Activated CD4-positive, alpha-beta memory T cell treated with anti-CD3 and anti-CD28 coated beads for 36 hours (primary cell): ENCODE measurements at regions not wholly inside any gene's neighbourhood (a gene's known extent, or its start where the extent isn't known, plus 50 kb on each side); places are given as distances from the start of the nearest gene placed in this dataset.
"Not testable (repeated sequence)": the region's sequence is repeated elsewhere in the genome, so short reads cannot be mapped to it uniquely, and the experiment has no call there.

Source experiments
- CTCF ChIA-PET: fragments of 350-600 bp; sonication (Branson Sonifier 250); formaldehyde crosslinking; loops from one replicate; lab custom pipeline; 2021; ENCODE audit warnings: antibody characterized with exemption, inconsistent platforms; lab: Charles Lee
- POLR2A ChIA-PET: fragments of 350-600 bp; sonication (Branson Sonifier 250); formaldehyde crosslinking; loops from one replicate; lab custom pipeline; 2021; ENCODE audit warnings: antibody characterized with exemption; lab: Charles Lee
- DNase-seq: peaks from one replicate; pipeline ENCODE4 v3.0.0-alpha.2; 2020
- H3K27ac Mint-ChIP-seq: one replicate; pipeline ENCODE4 v1.8.0; 2021; ENCODE audit warnings: mixed read lengths
- H3K27me3 Mint-ChIP-seq: one replicate; pipeline ENCODE4 v1.8.0; 2021; ENCODE audit warnings: mixed read lengths
- H3K36me3 Mint-ChIP-seq: one replicate; pipeline ENCODE4 v1.8.0; 2021; ENCODE audit warnings: mixed read lengths
- H3K4me1 Mint-ChIP-seq: one replicate; pipeline ENCODE4 v1.8.0; 2021; ENCODE audit warnings: low read depth, mixed read lengths
- H3K4me3 Mint-ChIP-seq: one replicate; pipeline ENCODE4 v1.8.0; 2021; ENCODE audit warnings: mild to moderate bottlenecking, mixed read lengths
- H3K9me3 Mint-ChIP-seq: one replicate; pipeline ENCODE4 v1.8.0; 2021; ENCODE audit warnings: mixed read lengths
- intact Hi-C: fragments of 100-400 bp; cut with micrococcal nuclease; formaldehyde crosslinking; loops from one replicate; pipeline ENCODE4 v1.15.1; 2023

DNA sequence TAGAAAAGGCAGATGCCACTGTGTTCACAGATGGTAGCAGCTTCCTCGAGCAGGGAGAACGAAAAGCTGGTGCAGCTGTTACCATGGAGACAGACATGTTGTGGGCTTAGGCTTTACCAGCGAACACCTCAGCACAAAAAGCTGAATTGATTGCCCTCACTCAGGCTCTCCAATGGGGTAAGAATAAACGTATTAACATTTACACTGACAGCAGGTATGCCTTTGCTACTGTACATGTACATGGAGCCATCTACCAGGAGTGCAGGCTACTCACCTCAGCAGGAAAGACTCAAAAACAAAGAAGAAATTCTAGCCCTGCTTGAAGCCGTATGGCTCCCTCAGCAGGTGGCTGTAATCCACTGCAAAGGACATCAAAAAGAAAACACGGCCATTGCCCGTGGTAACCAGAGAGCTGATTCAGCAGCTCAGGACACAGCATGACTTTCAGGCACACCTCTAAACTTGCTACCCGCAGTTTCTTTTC, 197.7 kb downstream of the ZNF737 start:
- Mint-ChIP-seq H3K27me3 (peaks cover 4% of the 10 kb centered on the region), H3K27ac (no peak overlapping the region), H3K4me1 (no peaks in the 10 kb centered on the region), H3K4me3 (no peak overlapping the region), H3K9me3 (no peaks in the 10 kb centered on the region), H3K36me3 (no peaks in the 10 kb centered on the region)
- POLR2A ChIA-PET: no interaction called here
- peak; percentile 14 for DNase-seq
- CTCF ChIA-PET: no interaction called here
- intact Hi-C loops: no loop called here

DNA sequence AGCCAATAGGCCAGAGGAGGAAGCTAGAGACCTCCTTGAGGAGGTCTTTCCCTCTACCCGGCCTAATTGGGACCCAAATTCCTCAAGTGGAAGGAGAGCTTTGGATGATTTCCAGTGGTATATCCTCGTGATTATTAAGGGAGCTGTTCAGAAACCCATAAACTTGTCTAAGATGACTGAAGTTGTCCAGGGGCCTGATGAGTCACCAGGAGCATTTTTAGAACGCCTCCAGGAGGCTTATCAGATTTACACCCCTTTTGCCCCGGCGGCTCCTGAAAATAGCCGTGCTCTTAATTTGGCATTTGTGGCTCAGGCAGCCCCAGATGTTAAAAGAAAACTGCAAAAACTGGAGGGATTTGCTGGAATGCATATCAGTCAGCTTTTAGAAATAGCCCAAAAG, 198.1 kb downstream of the ZNF486 start:
- intact Hi-C loops: no loop called here
- CTCF ChIA-PET: no interaction called here
- H3K4me1 Mint-ChIP-seq: peaks cover 3% of the 10 kb centered on the region
- H3K36me3 Mint-ChIP-seq: no peaks in the 10 kb centered on the region
- H3K9me3 Mint-ChIP-seq: no peaks in the 10 kb centered on the region
- DNase-seq: no peak
- H3K27ac Mint-ChIP-seq: no peak overlapping the region
- peaks cover 4% of the 10 kb centered on the region for H3K27me3 Mint-ChIP-seq
- H3K4me3 Mint-ChIP-seq: no peak overlapping the region
- POLR2A ChIA-PET: no interaction called here

DNA sequence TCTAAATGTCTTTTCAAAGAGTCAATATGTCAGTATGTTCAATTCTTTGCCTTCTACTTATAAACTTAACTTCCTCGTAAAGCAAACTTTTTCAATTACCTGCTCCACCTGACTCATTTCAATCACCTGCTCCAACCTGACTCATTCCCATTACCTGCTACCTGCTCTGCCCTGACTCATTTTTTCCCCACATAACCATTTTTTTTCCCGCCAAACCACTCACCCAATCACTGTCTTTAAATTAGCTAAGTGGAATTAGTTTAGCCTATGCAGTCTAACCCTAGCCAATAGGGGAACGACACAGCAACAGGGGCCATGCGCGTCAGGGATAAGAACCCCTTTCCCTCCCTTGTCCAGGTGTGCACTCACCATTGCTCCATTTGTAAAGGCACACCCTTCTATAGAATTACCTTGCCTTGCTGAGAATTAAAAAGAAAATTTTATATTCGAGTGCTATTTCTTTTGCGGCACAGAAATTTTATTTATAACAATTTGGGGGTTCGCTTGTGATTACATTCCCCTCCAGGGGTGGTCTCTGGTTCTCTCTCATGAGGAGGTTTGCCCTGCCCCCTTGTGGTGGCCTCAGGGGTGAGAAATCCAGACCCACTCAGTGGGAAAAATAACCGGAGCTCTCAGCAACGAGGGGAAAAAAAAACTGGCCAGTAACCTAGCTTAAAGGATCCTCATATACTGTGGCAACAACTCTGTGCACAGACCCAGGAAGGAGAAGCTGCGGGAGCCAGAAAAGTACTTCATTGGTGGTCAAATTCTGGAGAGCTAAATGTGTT, 193.1 kb downstream of the ZNF486 start:
- Mint-ChIP-seq H3K27ac (no peak overlapping the region), H3K27me3 (no peaks in the 10 kb centered on the region), H3K4me3 (no peak overlapping the region), H3K9me3 (peaks cover 15% of the 10 kb centered on the region), H3K4me1 (peaks cover 8% of the 10 kb centered on the region), H3K36me3 (no peaks in the 10 kb centered on the region)
- intact Hi-C loops: no loop called here
- ChIA-PET CTCF (interaction anchor here (0.6 to 1.4 kb wide), 4 partner anchors 112 to 359 kb away, joined by 3 read pairs; no protein-coding TSS in a partner anchor), POLR2A (no interaction called here)
- DNase-seq: peak; percentile 11

DNA sequence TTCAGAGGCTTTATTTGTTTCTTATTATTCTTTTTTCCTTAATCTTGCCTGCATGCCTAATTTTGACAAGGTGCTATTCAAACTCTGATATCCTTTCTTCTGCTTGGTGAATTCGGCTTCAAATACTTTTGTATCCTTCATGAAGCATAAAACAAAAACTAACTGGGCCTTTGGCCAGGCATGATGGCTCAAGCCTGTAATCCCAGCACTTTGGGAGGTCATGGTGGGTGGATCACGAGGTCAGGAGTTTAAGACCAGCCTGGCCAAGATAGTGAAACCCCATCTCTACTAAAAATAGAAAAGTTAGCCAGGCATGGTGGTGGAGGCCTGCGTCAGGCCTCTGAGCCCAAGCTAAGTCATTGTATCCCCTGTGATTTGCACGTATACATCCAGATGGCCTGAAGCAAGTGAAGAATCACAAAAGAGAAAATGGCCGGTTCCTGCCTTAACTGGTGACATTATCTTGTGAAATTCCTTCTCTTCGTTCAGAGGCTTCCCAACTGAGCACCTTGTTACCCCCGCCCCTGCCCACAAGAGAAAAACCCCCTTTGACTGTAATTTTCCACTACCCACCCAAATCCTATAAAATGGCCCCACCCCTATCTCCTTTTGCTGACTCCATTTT, 191.9 kb downstream of the ZNF486 start:
- H3K4me3 Mint-ChIP-seq, DNase-seq, H3K4me1 Mint-ChIP-seq, POLR2A ChIA-PET, H3K27me3 Mint-ChIP-seq, intact Hi-C loops, H3K27ac Mint-ChIP-seq, H3K36me3 Mint-ChIP-seq, CTCF ChIA-PET: not testable (repeated sequence)
- peaks cover 16% of the 10 kb centered on the region for H3K9me3 Mint-ChIP-seq

DNA sequence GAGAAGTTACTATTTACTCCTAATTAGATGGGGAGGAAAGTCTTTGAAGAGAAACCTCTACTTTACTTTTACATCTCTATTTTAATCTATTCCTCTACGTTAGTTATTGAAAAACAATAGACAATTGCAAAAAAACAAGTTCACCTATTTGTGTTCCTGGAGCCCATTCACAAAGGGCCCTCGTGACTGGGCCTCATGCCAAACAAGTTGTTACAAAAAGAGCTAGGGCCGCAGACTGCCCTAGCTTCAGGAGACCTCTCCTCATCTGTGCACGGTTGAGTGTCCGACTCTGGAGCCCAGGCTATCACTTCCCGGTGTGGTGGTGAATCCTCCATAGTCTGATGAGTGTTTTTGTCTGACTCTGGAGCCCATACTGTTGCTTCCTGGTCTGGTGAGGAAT, 190.9 kb downstream of the ZNF486 start:
- Mint-ChIP-seq H3K36me3 (no peaks in the 10 kb centered on the region), H3K9me3 (peaks cover 16% of the 10 kb centered on the region), H3K27ac (no peak overlapping the region), H3K27me3 (no peaks in the 10 kb centered on the region), H3K4me3 (no peak overlapping the region), H3K4me1 (peaks cover 8% of the 10 kb centered on the region)
- ChIA-PET CTCF (no interaction called here), POLR2A (no interaction called here)
- intact Hi-C loops: no loop called here
- no peak for DNase-seq

DNA sequence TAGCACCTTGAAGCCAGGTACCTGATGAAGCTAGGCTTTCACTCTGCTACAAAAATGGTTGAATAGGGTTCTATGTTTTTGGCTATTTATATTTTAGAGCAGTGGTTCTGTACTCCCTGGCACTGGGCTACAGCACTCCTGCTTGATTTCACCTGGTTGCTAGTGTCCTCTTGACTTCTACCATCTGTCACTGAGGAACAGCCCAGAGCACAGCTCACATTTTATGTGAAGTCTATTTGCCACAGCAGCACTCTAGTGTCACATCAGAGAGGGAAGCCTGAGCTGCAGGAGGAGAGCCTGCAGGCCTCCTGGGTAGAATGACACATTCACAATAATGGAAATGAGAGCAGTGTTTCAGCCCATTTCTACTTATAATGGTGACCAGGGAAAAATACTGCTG, 184.2 kb downstream of the ZNF486 start:
- Mint-ChIP-seq H3K36me3 (no peaks in the 10 kb centered on the region), H3K4me3 (no peak overlapping the region), H3K9me3 (peaks cover 5% of the 10 kb centered on the region), H3K4me1 (no peaks in the 10 kb centered on the region), H3K27ac (no peak overlapping the region), H3K27me3 (no peaks in the 10 kb centered on the region)
- ChIA-PET CTCF (no interaction called here), POLR2A (no interaction called here)
- intact Hi-C loops: no loop called here
- DNase-seq: no peak

DNA sequence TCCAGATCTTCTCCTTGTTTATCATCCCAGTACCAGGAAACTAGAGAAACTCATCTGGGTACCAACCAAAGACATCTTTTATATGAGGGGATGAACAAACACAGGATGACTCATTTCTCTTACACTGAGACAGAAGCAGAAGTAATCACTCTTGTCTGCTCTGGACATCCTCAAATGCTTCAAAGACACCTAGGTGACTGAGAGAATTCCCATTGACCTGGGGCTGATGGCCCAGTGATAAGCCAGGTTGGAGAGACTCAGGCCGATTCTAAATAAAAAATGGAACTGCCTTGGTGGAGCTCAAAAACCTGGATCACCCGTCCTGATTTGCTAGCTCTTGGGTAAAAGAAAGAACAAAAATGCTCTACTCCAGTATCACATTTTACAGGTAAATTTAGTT, 182.2 kb downstream of the ZNF486 start:
- DNase-seq: no peak
- intact Hi-C loops: no loop called here
- no peak overlapping the region for H3K27ac Mint-ChIP-seq
- H3K36me3 Mint-ChIP-seq: no peaks in the 10 kb centered on the region
- POLR2A ChIA-PET: no interaction called here
- no peaks in the 10 kb centered on the region for H3K9me3 Mint-ChIP-seq
- H3K27me3 Mint-ChIP-seq: no peaks in the 10 kb centered on the region
- no peaks in the 10 kb centered on the region for H3K4me1 Mint-ChIP-seq
- no peak overlapping the region for H3K4me3 Mint-ChIP-seq
- CTCF ChIA-PET: no interaction called here

DNA sequence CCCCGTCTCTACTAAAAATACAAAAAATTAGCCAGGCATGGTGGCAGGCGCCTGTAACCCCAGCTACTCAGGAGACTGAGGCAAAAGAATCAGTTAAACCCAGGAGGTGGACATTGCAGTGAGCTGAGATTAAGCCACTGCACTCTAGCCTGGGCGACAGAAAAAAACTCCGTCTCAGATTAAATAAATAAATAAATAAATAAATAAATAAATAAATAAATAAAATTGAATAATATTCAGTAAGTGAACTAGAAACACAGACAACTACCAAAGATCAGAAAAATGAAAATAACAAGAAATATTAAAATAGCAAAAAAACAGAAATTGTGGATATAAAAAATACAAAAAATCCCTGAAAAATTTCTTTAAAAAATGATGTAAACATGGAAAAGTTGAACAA, 172.4 kb downstream of the ZNF486 start:
- intact Hi-C loops: no loop called here
- no peak for DNase-seq
- POLR2A ChIA-PET: no interaction called here
- Mint-ChIP-seq H3K4me3 (no peak overlapping the region), H3K9me3 (no peaks in the 10 kb centered on the region), H3K4me1 (no peaks in the 10 kb centered on the region), H3K27me3 (no peaks in the 10 kb centered on the region), H3K27ac (no peak overlapping the region), H3K36me3 (no peaks in the 10 kb centered on the region)
- CTCF ChIA-PET: no interaction called here

DNA sequence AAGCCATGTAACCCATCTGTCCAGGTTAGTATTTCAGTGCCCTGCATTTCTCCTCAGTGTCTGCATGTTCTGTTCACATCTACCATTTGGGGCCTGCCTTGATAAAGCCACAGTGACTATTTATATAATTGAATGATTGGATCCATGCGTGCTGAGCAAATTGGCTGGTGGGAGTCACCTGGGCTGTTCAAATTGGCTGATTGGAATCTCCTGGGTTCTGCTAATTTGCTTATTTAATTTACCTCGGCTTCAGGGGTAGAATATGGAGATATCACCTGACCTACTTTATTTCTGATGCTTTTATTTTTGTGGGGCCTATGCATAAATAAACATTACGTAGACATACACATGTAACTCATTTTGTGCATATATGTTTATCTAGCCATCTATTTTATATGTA, 167.7 kb downstream of the ZNF486 start:
- no peak for DNase-seq
- no peaks in the 10 kb centered on the region for H3K4me1 Mint-ChIP-seq
- no peaks in the 10 kb centered on the region for H3K9me3 Mint-ChIP-seq
- intact Hi-C loops: no loop called here
- no peak overlapping the region for H3K27ac Mint-ChIP-seq
- no peak overlapping the region for H3K4me3 Mint-ChIP-seq
- no peaks in the 10 kb centered on the region for H3K27me3 Mint-ChIP-seq
- H3K36me3 Mint-ChIP-seq: no peaks in the 10 kb centered on the region
- POLR2A ChIA-PET: no interaction called here
- CTCF ChIA-PET: no interaction called here

DNA sequence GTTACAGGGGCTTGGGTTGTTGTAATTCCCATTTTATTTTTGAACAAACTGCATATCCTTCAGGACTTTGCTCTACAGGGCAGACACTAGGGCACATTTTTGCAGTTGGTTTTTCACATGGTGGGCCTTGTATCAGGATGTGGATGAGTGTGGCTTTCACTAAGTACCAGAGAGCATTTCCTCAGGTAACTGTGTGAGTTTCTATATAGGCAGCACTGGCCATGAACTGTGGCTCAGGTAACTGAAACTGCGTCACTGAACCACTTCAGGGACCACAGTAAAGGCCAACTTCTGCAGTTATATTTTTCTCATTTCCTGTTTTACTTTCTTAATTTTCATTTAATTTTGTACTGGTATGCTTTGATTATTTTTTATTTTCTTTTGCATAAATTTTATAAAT, 166.5 kb downstream of the ZNF486 start:
- Mint-ChIP-seq H3K9me3 (no peaks in the 10 kb centered on the region), H3K36me3 (no peaks in the 10 kb centered on the region), H3K27me3 (no peaks in the 10 kb centered on the region), H3K4me3 (no peak overlapping the region), H3K4me1 (no peaks in the 10 kb centered on the region), H3K27ac (no peak overlapping the region)
- intact Hi-C loops: no loop called here
- no peak for DNase-seq
- CTCF ChIA-PET: interaction anchor here (1.0 kb wide), 1 partner anchor 11 kb away, joined by 3 read pairs; no protein-coding TSS in a partner anchor
- POLR2A ChIA-PET: no interaction called here

DNA sequence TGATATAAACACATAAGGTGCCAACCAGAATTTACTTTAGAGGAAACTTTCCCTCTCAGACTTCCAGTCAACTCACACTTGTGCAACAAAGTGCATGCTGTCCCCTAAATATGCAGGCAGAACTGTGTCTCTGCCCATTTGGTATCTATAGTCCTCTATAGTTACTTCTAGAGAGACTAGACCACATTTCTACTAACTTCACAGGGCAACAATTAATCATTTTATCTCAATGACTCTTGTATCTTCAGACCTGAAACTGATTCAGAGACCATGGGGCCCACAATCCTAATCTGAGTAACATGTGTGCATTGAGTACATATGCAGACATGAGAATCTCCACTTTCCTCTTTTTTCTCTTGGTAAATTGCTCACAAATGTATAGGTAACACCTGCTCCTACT, 158.1 kb downstream of the ZNF486 start:
- Mint-ChIP-seq H3K9me3 (no peaks in the 10 kb centered on the region), H3K36me3 (no peaks in the 10 kb centered on the region), H3K27me3 (no peaks in the 10 kb centered on the region), H3K4me3 (no peak overlapping the region), H3K27ac (no peak overlapping the region), H3K4me1 (peaks cover 8% of the 10 kb centered on the region)
- intact Hi-C loops: no loop called here
- peak; percentile 21 for DNase-seq
- POLR2A ChIA-PET: no interaction called here
- CTCF ChIA-PET: no interaction called here

DNA sequence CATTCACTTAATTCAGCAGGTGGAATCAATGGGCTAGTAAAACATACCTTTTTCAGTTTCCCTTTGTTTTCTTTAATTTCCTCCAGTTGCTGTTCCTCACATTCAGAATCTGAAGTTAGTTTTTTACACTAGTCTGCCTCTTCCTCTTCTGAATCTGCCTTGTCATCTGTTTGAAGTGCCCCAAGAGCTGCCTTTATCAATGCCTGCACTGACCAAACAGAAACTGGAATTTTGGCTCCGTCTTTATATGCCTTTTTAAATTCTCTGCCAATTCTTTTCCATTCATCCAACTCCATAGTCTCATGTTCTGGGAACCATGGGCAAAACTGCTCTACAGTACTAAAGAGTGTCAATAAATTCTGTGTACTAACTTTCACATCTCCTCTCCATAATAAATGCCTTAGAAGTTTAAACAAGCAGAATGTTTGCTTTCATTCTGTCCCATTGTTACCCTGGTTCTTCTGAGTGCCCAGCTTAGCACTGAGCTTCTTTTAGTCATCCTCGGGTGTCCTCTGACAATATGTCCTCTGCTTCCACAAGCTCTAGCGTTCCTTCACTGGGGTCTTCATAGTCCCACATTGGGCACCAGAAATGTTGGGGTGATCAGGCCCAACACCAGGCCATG, 154.2 kb downstream of the ZNF486 start:
- ChIA-PET CTCF (no interaction called here), POLR2A (no interaction called here)
- H3K27ac Mint-ChIP-seq: no peak overlapping the region
- no peak overlapping the region for H3K4me3 Mint-ChIP-seq
- intact Hi-C loops: no loop called here
- H3K9me3 Mint-ChIP-seq: no peaks in the 10 kb centered on the region
- no peak for DNase-seq
- peaks cover 8% of the 10 kb centered on the region for H3K4me1 Mint-ChIP-seq
- H3K36me3 Mint-ChIP-seq: no peaks in the 10 kb centered on the region
- no peaks in the 10 kb centered on the region for H3K27me3 Mint-ChIP-seq
